ENCODE measurements at regions not wholly inside any gene's neighbourhood (a gene's known extent, or its start where the extent isn't known, plus 50 kb on each side); places are given as distances from the start of the nearest gene placed in this dataset.

DNA sequence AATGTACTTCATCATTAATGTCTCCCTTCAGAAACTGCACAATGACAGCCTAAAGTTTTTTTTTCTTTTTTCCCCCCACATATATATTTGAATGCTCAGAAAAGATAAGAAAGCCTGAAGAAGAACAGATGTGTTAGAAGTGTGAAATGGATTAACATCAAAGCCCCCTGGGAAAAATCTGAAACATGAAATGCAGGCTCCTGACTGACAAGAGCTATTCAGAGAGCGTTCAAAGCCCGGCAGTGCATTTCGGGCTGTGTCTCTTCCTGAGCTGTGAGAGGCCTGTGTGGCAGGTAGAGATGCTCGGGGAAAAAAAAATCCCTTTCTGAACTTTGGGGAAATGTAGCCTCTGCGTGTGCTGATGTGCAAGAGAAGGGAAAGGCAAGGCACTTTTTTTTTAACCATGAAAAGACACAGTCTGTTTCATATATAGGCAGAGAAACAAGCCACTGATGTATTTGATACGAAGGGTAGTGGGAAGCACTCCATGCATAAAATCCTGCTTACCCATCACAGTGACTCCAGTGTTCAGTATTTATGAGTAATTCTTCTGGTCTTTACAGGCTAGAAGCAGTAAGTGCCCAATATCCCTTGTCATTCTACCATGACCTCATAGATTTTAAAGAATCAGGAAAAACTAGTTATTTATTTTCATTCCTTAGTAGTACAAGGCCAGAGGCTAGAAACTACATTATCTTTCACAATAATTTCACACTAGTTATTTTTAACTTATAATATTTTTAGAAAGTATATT lies 1574.2 kb upstream of the PIK3C3 start:
- TF ChIP-seq, protein P1, sequence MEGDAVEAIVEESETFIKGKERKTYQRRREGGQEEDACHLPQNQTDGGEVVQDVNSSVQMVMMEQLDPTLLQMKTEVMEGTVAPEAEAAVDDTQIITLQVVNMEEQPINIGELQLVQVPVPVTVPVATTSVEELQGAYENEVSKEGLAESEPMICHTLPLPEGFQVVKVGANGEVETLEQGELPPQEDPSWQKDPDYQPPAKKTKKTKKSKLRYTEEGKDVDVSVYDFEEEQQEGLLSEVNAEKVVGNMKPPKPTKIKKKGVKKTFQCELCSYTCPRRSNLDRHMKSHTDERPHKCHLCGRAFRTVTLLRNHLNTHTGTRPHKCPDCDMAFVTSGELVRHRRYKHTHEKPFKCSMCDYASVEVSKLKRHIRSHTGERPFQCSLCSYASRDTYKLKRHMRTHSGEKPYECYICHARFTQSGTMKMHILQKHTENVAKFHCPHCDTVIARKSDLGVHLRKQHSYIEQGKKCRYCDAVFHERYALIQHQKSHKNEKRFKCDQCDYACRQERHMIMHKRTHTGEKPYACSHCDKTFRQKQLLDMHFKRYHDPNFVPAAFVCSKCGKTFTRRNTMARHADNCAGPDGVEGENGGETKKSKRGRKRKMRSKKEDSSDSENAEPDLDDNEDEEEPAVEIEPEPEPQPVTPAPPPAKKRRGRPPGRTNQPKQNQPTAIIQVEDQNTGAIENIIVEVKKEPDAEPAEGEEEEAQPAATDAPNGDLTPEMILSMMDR (IDR thresholded peaks at IDR 0.05; ENCODE audit: extremely low read depth in 1 of 2, insufficient read depth in 1 of 2, low read depth in 1 of 2, low read length in 2 of 2): no peak
- TF ChIP-seq EZH2 (IDR thresholded peaks at IDR 0.05; ENCODE audit: borderline replicate concordance, low read depth, low read length, severe bottlenecking): no peak
- TF ChIP-seq JUN (IDR thresholded peaks at IDR 0.05; ENCODE audit: borderline replicate concordance, insufficient read depth, insufficient read length, low read depth): no peak
- no peak for TF ChIP-seq POLR2AphosphoS5 (IDR thresholded peaks at IDR 0.05; ENCODE audit: insufficient read depth, low read depth, low read length)
- TF ChIP-seq GATA2 (IDR thresholded peaks at IDR 0.05; ENCODE audit: insufficient read depth, insufficient read length, low read depth, low read length): no peak
- TF ChIP-seq POLR2A (IDR thresholded peaks at IDR 0.05; ENCODE audit: low read depth, low read length): no peak

Data from endothelial cell of umbilical vein (primary cell).